Motor neuron (in vitro differentiated cells): ENCODE measurements at regions not wholly inside any gene's neighbourhood (a gene's known extent, or its start where the extent isn't known, plus 50 kb on each side); places are given as distances from the start of the nearest gene placed in this dataset.
A peak's percentile ranks its signal among the peaks of the same experiment; 100 is the strongest.

Experiments used
- ATAC-seq, 8 experiments: fragments of 200-7000 bp; cut with Tn5 transposase; replicated peaks in 6 of 8; 2 replicates each; pipeline ENCODE4 v1.8.0; 2021; ENCODE audit warnings: mild to moderate bottlenecking in 8 of 8, moderate library complexity in 8 of 8
- H3K27ac ChIP-seq, 2 donors: fragments of 250-450 bp; sonication (Bioruptor Pico); 2 replicates each; pipeline ENCODE4 v1.9.0; 2021; ENCODE audit warnings: antibody characterized with exemption in 2 of 2, mild to moderate bottlenecking in 2 of 2, moderate library complexity in 1 of 2
- H3K4me1 ChIP-seq, 2 donors: fragments of 250-450 bp; sonication (Bioruptor Pico); replicated peaks in 1 of 2; 2 replicates each; pipeline ENCODE4 v1.6.1; 2021; ENCODE audit warnings: antibody characterized with exemption in 2 of 2, mild to moderate bottlenecking in 2 of 2, moderate library complexity in 1 of 2
- H3K4me3 ChIP-seq, 5 donors: fragments of 250-450 bp; sonication (Bioruptor Pico); 2 replicates each; pipeline ENCODE4 v1.9.0; 2021; ENCODE audit warnings: antibody characterized with exemption in 5 of 5, mild to moderate bottlenecking in 5 of 5, moderate library complexity in 4 of 5
- WGBS, 10 experiments: fragments of 450-650 bp; shearing (Covaris generic); methylation state at CpG; one replicate each; pipeline ENCODE4 v1.0.0; 2022; 5-methylcytosine and 5-hydroxymethylcytosine counted together
- in situ Hi-C, 9 experiments: fragments of 400-800 bp; cut with MboI; loops; one replicate each; pipeline ENCODE4 v1.15.0; 2021; ENCODE audit warnings: low sequenced_read_pairs in 9 of 9, low pct_unique_long_range_greater_than_20kb in 2 of 9; ENCODE audit not compliant: unreplicated experiment in 9 of 9

GRCh38 chr14:32254952-32255679, 52.0 kb upstream of the RNU6-8 start:
- Histone ChIP-seq H3K27ac (peak overlapping the region in 1 of 2 donors; percentile 50), H3K4me1 (peaks cover 3 to 7% of the 10 kb centered on the region in 2 donors), H3K4me3 (no peak overlapping the region)
- 17 to 93% (median 63%) methylated on average over 1 to 8 of the region's 9 CpGs; no CpG with 5 or more reads in 1 of the 10 experiments for WGBS, 10 experiments
- peak; percentile 79 to 93 (median 90) for ATAC-seq
- in situ Hi-C loops = loop anchor here in 4 of 9 experiments (10.0 to 25.0 kb wide), 5 partner anchors 107 to 743 kb away; no protein-coding TSS in a partner anchor

- H3K4me1 ChIP-seq = peaks cover 3 to 7% of the 10 kb centered on the region in 2 donors
- no peak overlapping the region for H3K27ac ChIP-seq
- in situ Hi-C loops = loop anchor here in 4 of 9 experiments (10.0 to 25.0 kb wide), 5 partner anchors 107 to 743 kb away; no protein-coding TSS in a partner anchor
- no peak overlapping the region for H3K4me3 ChIP-seq
- no peak for ATAC-seq
Measured at GRCh38 chr14:32255789-32256188, 52.7 kb upstream of the RNU6-8 start.

GRCh38 chr14:32256576-32256975, 53.5 kb upstream of the RNU6-8 start:
- no peak overlapping the region for H3K27ac ChIP-seq
- 0 to 100% (median 88%) methylated on average over 1 of the region's 1 CpG; no CpG with 5 or more reads in 2 of the 10 experiments for WGBS, 10 experiments

GRCh38 chr14:32258336-32258993, 55.4 kb upstream of the RNU6-8 start:
- 81 to 100% (median 86%) methylated on average over 1 to 3 of the region's 3 CpGs; no CpG with 5 or more reads in 3 of the 10 experiments for WGBS, 10 experiments
- Histone ChIP-seq H3K27ac (no peak overlapping the region), H3K4me1 (peaks cover 0 to 4% of the 10 kb centered on the region in 2 donors), H3K4me3 (no peak overlapping the region)
- in situ Hi-C loops = loop anchor here in 4 of 9 experiments (10.0 to 25.0 kb wide), 5 partner anchors 104 to 746 kb away; no protein-coding TSS in a partner anchor
- peak in 2 of 8 experiments; percentile 14 to 50 for ATAC-seq

More at GRCh38 chr14:32256576-32256975, 53.5 kb upstream of the RNU6-8 start:
- in situ Hi-C loops = loop anchor here in 4 of 9 experiments (10.0 to 25.0 kb wide), 5 partner anchors 106 to 744 kb away; no protein-coding TSS in a partner anchor
- H3K4me3 ChIP-seq = no peak overlapping the region
- ATAC-seq = no peak
- peaks cover 3 to 7% of the 10 kb centered on the region in 2 donors for H3K4me1 ChIP-seq

- Histone ChIP-seq H3K4me1 (peaks cover 0 to 4% of the 10 kb centered on the region in 2 donors), H3K27ac (no peak overlapping the region), H3K4me3 (no peak overlapping the region)
- peak in 3 of 8 experiments; percentile 43 to 70 (median 62) for ATAC-seq
- in situ Hi-C loops = loop anchor here in 4 of 9 experiments (10.0 to 25.0 kb wide), 5 partner anchors 103 to 747 kb away; no protein-coding TSS in a partner anchor
Measured at GRCh38 chr14:32259368-32260013, 56.4 kb upstream of the RNU6-8 start.

GRCh38 chr14:32263939-32264567, 61.0 kb upstream of the RNU6-8 start:
- WGBS, 10 experiments = 0 to 100% (median 38%) methylated on average over 1 of the region's 1 CpG; no CpG with 5 or more reads in 1 of the 10 experiments
- H3K4me3 ChIP-seq = no peak overlapping the region
- no peaks in the 10 kb centered on the region for H3K4me1 ChIP-seq
- no peak for ATAC-seq
- H3K27ac ChIP-seq = no peak overlapping the region
- in situ Hi-C loops = loop anchor here in 4 of 9 experiments (25.0 kb wide), 3 partner anchors 98 to 752 kb away; no protein-coding TSS in a partner anchor

GRCh38 chr14:32265584-32265983, 62.5 kb upstream of the RNU6-8 start:
- Histone ChIP-seq H3K4me1 (no peaks in the 10 kb centered on the region), H3K4me3 (no peak overlapping the region), H3K27ac (no peak overlapping the region)
- WGBS, 10 experiments = 14 to 92% (median 66%) methylated on average over 2 of the region's 2 CpGs
- in situ Hi-C loops = loop anchor here in 4 of 9 experiments (25.0 kb wide), 3 partner anchors 97 to 753 kb away; no protein-coding TSS in a partner anchor
- ATAC-seq = no peak

- ATAC-seq = no peak
- H3K27ac ChIP-seq = no peak overlapping the region
- H3K4me3 ChIP-seq = no peak overlapping the region
- H3K4me1 ChIP-seq = no peaks in the 10 kb centered on the region
- in situ Hi-C loops = no loop called here
- WGBS, 10 experiments = 43 to 86% (median 73%) methylated on average over 1 to 3 of the region's 3 CpGs; no CpG with 5 or more reads in 2 of the 10 experiments
Measured at GRCh38 chr14:32277998-32278397, 51.1 kb upstream of the AKAP6 start.
